DMS 273 (cell line): ENCODE measurements at regions not wholly inside any gene's neighbourhood (a gene's known extent, or its start where the extent isn't known, plus 50 kb on each side); places are given as distances from the start of the nearest gene placed in this dataset.
A peak's percentile ranks its signal among the peaks of the same experiment; 100 is the strongest.

ENCODE experiments used
- DNase-seq: peaks from one replicate; lab custom pipeline; 2025; ENCODE audit not compliant: unreplicated experiment; lab: John Stamatoyannopoulos, UW

DNA sequence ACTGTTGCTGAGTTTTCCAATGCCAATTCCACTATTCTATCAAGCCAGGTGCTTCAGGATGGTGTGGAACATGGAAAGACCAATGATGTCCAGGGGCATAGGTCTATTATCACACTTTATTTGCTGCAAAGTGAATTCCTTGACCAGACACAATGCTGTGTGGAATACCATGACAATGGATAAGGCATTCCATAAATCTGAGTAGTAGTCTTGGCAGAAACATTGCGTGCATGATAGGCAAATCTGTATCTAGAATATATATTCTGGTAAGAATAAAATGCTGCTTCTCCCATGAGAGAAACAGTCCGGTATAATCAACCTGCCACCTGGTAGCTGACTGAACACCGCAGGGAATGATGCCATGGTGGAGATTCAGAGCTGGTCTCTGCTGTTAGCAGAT, 70.0 kb upstream of the ALDH1A3 start:
- no peak for DNase-seq

DNA sequence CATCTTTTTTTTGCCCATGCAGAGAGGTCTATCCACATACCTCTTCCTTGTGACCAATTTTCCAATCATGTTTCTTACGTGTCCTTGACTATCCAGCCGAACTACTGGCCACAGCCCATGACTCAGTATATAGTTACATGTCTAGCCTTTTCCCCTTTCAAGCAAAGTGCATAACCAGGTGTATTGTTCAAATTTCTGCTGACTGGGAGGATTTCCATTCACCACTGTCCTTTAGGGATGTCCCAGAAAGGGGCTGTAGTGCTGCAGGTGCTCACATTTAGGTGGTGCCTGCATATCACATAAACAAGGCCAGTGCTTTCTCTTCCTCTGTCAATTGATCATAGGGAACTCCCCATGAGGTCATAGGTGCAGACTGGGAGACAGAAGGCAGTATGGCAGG, 69.4 kb upstream of the ALDH1A3 start:
- DNase-seq = no peak

DNA sequence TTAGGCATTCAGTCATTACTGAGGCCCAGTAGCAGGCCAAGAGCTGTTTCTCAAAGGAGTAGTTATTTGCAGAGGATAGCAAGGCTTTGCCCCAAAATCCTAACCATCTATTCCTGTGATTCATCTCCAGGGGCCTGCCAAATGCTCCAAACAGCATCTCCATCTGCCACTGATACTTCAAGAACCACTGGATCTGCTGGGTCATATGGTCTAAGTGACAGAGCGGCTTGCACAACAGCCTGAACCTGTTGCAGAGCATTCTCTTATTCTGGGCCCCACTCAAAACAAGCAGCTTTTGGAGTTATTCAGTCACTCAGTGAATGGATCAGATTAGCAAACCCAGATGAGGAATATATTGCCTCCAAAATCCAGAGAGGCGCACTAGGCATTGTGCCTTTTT, 68.8 kb upstream of the ALDH1A3 start:
- no peak for DNase-seq

DNA sequence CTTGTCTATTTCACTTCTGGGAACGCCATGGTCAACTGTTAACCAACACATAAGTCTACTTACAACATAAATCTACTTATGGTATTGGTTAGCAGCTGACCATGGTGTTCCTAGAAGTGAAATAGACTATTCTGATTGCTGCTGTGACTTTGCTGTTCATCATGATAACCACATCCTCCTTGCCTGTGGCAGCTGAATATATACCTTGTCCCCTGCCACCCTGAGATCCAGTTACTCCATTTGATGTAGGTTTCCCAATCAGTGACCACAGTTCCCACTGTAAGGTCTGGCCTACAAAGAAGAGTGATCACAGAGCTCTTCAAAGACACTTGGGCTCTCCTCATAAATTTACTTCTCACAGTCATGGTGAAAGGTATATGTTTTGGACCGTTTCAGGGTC, 66.8 kb upstream of the ALDH1A3 start:
- DNase-seq = no peak

DNA sequence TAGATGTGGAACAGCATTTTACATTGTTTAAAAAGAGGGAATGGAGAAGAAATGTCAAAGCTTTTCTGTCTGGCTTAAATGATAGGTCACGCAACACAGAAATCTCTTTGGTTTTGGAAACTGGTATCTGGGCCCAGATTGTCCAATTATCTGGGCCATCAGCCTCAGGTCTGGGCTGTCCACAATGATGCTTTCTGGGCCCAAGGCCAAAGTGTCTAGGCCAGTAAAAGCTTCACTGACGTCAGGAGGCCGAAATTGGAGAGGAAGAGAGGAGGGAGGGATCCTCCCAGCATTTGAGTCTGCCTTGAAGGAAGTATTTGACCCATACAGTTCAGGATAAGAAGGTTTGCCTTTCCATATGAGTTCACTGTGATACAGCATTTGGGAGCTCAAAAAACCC, 60.7 kb upstream of the ALDH1A3 start:
- peak; percentile 14 for DNase-seq

DNA sequence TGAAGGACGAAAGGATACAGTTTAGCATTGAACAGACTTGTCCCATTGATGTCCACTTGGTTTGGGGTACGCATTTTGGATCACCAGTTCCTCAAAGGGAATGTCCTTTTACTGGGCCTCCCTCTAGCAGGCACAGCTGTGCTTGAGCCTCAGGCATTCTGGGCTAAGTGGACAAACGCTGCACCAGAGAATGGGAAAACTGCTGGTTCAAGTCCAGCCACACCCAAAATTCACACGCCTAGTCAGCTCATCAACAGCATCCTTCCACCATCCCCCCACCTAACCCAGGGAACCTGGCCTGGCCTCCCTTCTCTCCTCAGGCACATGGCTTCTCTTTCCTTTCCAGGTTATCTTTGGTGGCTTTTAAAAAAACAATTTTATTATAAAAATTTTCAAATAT, 59.1 kb upstream of the ALDH1A3 start:
- no peak for DNase-seq

DNA sequence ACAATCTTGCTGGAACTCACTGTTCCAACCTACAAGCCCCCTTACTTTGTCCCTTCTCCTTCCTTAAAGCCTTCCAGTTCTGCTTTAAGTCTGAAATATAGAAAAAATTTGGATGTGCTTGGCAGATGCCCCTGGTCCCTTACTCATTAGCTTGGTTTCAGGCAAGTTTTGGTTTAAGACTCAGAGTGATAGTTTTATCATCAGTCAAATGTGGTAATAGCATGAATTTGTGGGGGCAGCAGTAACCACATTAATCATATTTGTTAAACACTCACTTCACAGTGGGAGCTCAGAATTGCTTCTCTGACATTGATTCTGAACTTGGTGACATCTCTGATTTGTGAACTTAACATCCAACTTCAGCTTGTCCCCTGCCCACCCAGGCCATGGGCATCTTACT, 58.3 kb upstream of the ALDH1A3 start:
- no peak for DNase-seq

DNA sequence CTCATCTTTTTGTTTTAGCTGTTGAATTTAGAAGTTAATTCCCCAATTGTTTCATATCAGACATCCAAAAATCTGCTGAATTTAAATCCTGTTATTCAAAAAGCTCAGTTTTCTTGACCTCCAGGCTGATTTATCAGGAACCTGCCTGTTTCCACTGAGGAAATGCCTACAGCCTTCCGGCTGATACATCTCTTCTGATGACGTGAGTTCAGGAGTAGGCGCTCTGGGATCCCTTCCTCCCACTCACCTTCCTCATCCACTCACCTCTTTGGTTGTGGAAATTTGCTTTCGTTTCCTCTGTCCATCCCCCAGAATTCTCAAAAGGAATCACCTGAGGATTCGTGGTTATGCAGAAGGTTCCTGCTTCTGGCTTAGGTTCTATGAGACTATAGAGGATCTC, 55.4 kb upstream of the ALDH1A3 start:
- DNase-seq = no peak

DNA sequence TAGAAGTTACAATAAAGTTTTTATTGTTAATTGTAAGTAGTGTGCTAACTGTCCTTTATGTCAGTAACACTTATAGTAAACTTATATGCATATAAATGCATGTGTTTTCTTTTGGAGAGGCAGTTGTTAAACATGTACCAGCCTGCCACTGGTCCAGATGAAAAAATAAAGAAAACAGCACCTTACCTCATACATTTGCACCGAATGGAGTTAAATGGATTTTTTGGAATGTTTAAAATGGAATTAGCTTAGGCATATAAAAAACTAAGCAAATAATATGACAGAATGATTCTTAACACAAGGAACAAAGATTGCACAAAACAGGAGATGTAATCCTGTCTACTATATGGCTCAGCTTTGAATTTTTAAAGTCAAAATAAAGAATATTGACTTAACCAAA, 50.2 kb upstream of the ALDH1A3 start:
- no peak for DNase-seq
